ENCODE measurements at regions not wholly inside any gene's neighbourhood (a gene's known extent, or its start where the extent isn't known, plus 50 kb on each side); places are given as distances from the start of the nearest gene placed in this dataset.

GRCh38 chr2:222074674-222075073 lies 224.1 kb downstream of the PAX3 start:
- H3K4me3 ChIP-seq = no peak overlapping the region
- H3K9me3 ChIP-seq (replicated peaks; ENCODE audit: control insufficient read depth, insufficient read depth, low read depth, low read length) = no peaks in the 10 kb centered on the region
- H3K4me2 ChIP-seq (ENCODE audit: insufficient read depth, low read length) = no peak overlapping the region
- DNase-seq (ENCODE audit: extremely low read depth in 1 of 4, low spot score in 3 of 4) = no peak
- H4K20me1 ChIP-seq (replicated peaks; ENCODE audit: control insufficient read depth, insufficient read depth, low read length) = no peaks in the 10 kb centered on the region
- H3K27me3 ChIP-seq (ENCODE audit: control insufficient read depth in 2 of 2, insufficient read depth in 2 of 2, low read length in 2 of 2) = no peaks in the 10 kb centered on the region
- POLR2A ChIA-PET = no interaction called here
- no peak for TF ChIP-seq ZNF561 (CRISPR knock-in tag; conservative IDR thresholded peaks at IDR 0.05)
- TF ChIP-seq CHD7 (IDR thresholded peaks at IDR 0.05; ENCODE audit: low read depth, low read length) = no peak
- no peak for TF ChIP-seq ZHX1 (conservative IDR thresholded peaks at IDR 0.05; ENCODE audit: low read length)
- no peak overlapping the region for H3K9ac ChIP-seq (ENCODE audit: insufficient read depth in 1 of 2, low read depth in 2 of 2, low read length in 2 of 2)
- BruUV-seq (replicated peaks) = no TSS peak
- in situ Hi-C loops (cut with MboI) = no loop called here
- intact Hi-C loops (cut with micrococcal nuclease) = no loop called here
- ATAC-seq = no peak
- H3K4me1 ChIP-seq (replicated peaks in 1 of 2; ENCODE audit: control insufficient read depth in 2 of 2, insufficient read depth in 2 of 2, low read length in 2 of 2) = no peaks in the 10 kb centered on the region
- H3K36me3 ChIP-seq (ENCODE audit: control insufficient read depth, insufficient read depth, low read length) = no peaks in the 10 kb centered on the region
- H3K79me2 ChIP-seq (ENCODE audit: control insufficient read depth, insufficient read depth, low read length) = no peaks in the 10 kb centered on the region
- 0% methylated on average over 2 of the region's 2 CpGs for WGBS (ENCODE audit: insufficient coverage, low coverage, missing lambda C conversion rate)
- no peak overlapping the region for H3K27ac ChIP-seq (ENCODE audit: extremely low read depth, low read depth, low read length)
- no peaks in the 10 kb centered on the region for H3K9me1 ChIP-seq (ENCODE audit: control insufficient read depth, insufficient read depth, low read length)
- H2AFZ ChIP-seq (ENCODE audit: low read depth, low read length) = no peak overlapping the region
- CTCF ChIA-PET (ENCODE audit: low intra/inter-chr PET ratio) = no interaction called here
- FAIRE-seq = no peak

All from K562 (cell line).